ENCODE measurements at regions not wholly inside any gene's neighbourhood (a gene's known extent, or its start where the extent isn't known, plus 50 kb on each side); places are given as distances from the start of the nearest gene placed in this dataset.

DNA sequence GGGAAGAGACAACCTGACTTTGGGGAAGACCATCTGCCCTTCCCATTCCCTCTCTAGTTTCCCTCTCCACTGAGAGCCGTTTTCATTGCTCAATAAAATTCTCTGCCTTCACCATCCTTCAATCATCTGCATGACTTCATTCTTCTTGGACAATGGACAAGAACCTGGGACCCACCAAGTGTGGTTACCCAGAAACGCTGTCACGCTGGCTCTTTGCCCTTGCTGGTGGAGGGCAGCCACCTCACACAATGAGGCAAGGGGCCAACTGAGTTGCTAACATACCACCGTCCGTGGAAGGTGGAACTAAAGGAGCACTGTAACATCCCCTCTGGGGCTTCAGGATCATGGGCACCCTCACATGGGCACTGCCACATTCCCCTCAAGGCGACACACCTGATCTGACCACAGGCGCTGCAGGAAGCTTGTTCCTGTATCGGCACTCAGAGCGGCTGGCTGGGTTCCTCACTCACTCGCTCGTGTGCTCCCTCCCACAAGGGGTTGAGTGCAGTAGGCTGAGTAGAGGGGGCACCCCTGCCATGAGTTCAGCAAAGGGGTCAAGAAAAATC is 652.4 kb downstream of the PLPP3 start:
- DNase-seq (no peak), ATAC-seq (no peak)
- Histone ChIP-seq H4K20me1 (ENCODE audit: low read length) (no peaks in the 10 kb centered on the region), H3K9me2 (replicated peaks; ENCODE audit: low read length) (no peaks in the 10 kb centered on the region), H2AFZ (ENCODE audit: low read length) (no peak overlapping the region), H3K4me2 (ENCODE audit: low read length) (no peak overlapping the region), H3K4me3 (ENCODE audit: low read length) (no peak overlapping the region), H3K27me3 (ENCODE audit: low read length) (no peaks in the 10 kb centered on the region), H3K79me2 (ENCODE audit: low read length) (no peaks in the 10 kb centered on the region), H3K9ac (ENCODE audit: low read length) (no peak overlapping the region), H3K9me3 (ENCODE audit: low read length) (no peaks in the 10 kb centered on the region), H3F3A (ENCODE audit: low read length, unreplicated experiment) (no peaks in the 10 kb centered on the region), H3K36me3 (ENCODE audit: low read depth, low read length) (no peaks in the 10 kb centered on the region), H3K4me1 (ENCODE audit: insufficient read depth, low read length) (no peaks in the 10 kb centered on the region), H3K27ac (ENCODE audit: low read length) (no peak overlapping the region)
- no TSS peak for BruUV-seq (replicated peaks)
- POLR2A ChIA-PET (ENCODE audit: unreplicated experiment): no interaction called here
- intact Hi-C loops (cut with micrococcal nuclease): no loop called here
- TF ChIP-seq EZH2 (IDR thresholded peaks at IDR 0.05; ENCODE audit: low read length, unreplicated experiment) (no peak), EZH2phosphoT487 (IDR thresholded peaks at IDR 0.05; ENCODE audit: borderline replicate concordance, low read length) (no peak)
- TF ChIP-seq, protein P1, sequence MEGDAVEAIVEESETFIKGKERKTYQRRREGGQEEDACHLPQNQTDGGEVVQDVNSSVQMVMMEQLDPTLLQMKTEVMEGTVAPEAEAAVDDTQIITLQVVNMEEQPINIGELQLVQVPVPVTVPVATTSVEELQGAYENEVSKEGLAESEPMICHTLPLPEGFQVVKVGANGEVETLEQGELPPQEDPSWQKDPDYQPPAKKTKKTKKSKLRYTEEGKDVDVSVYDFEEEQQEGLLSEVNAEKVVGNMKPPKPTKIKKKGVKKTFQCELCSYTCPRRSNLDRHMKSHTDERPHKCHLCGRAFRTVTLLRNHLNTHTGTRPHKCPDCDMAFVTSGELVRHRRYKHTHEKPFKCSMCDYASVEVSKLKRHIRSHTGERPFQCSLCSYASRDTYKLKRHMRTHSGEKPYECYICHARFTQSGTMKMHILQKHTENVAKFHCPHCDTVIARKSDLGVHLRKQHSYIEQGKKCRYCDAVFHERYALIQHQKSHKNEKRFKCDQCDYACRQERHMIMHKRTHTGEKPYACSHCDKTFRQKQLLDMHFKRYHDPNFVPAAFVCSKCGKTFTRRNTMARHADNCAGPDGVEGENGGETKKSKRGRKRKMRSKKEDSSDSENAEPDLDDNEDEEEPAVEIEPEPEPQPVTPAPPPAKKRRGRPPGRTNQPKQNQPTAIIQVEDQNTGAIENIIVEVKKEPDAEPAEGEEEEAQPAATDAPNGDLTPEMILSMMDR (conservative IDR thresholded peaks at IDR 0.05; ENCODE audit: low read depth, low read length): no peak
- CTCF ChIA-PET: no interaction called here

DNA sequence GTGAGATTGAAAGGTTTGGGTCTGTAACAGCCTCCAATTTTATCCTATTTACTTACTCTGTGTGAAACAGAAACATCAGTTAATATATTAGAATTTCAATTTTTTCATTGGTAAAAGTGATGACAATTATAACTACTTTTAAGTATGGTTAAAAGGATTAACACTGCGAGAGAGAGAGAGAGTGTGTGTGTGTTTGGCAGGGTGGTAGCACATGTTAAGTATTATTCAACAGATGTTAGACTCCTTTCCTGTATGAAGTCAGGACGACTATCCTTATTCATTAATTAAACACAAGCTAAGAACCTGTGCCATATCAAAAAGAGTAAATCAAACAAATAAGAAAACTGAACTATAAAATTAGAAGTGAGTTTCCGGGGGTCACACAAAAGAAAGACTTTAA is 662.5 kb downstream of the PLPP3 start:
- CTCF ChIA-PET: no interaction called here
- no TSS peak for BruUV-seq (replicated peaks)
- no peaks in the 10 kb centered on the region for H3K9me3 ChIP-seq (ENCODE audit: low read length)

GRCh38 chr1:55916481-55916880 is 662.9 kb downstream of the PLPP3 start:
- Histone ChIP-seq H3K27me3 (ENCODE audit: low read length) (no peaks in the 10 kb centered on the region), H3K79me2 (ENCODE audit: low read length) (no peaks in the 10 kb centered on the region), H3K4me3 (ENCODE audit: low read length) (no peak overlapping the region), H3F3A (ENCODE audit: low read length, unreplicated experiment) (no peaks in the 10 kb centered on the region), H2AFZ (ENCODE audit: low read length) (no peak overlapping the region; the same call in 1 of the 2 replicates), H3K4me1 (ENCODE audit: insufficient read depth, low read length) (peaks cover 3% of the 10 kb centered on the region; the same call in 1 of the 2 replicates), H3K9me3 (ENCODE audit: low read length) (no peaks in the 10 kb centered on the region), H3K9me2 (replicated peaks; ENCODE audit: low read length) (no peaks in the 10 kb centered on the region), H3K36me3 (ENCODE audit: low read depth, low read length) (no peaks in the 10 kb centered on the region), H3K4me2 (ENCODE audit: low read length) (no peak overlapping the region), H4K20me1 (ENCODE audit: low read length) (no peaks in the 10 kb centered on the region), H3K27ac (ENCODE audit: low read length) (no peak overlapping the region), H3K9ac (ENCODE audit: low read length) (no peak overlapping the region)
- no peak for ATAC-seq
- ChIA-PET POLR2A (ENCODE audit: unreplicated experiment) (no interaction called here), CTCF (no interaction called here)
- intact Hi-C loops (cut with micrococcal nuclease): no loop called here
- TF ChIP-seq, protein P1 (conservative IDR thresholded peaks at IDR 0.05; ENCODE audit: low read depth, low read length): no peak
- no peak for TF ChIP-seq EZH2 (IDR thresholded peaks at IDR 0.05; ENCODE audit: low read length, unreplicated experiment)
- no peak for TF ChIP-seq EZH2phosphoT487 (IDR thresholded peaks at IDR 0.05; ENCODE audit: borderline replicate concordance, low read length)
- BruUV-seq (replicated peaks): no TSS peak
- DNase-seq: peak; percentile 51

More for the DNA sequence above, 662.5 kb downstream of the PLPP3 start:
- Histone ChIP-seq H3K27ac (ENCODE audit: low read length) (no peak overlapping the region), H2AFZ (ENCODE audit: low read length) (no peak overlapping the region; the same call in 1 of the 2 replicates), H3K4me1 (ENCODE audit: insufficient read depth, low read length) (peaks cover 3% of the 10 kb centered on the region; the same call in 1 of the 2 replicates), H3K36me3 (ENCODE audit: low read depth, low read length) (no peaks in the 10 kb centered on the region), H3K79me2 (ENCODE audit: low read length) (no peaks in the 10 kb centered on the region), H3K4me2 (ENCODE audit: low read length) (no peak overlapping the region), H3K9ac (ENCODE audit: low read length) (no peak overlapping the region), H3F3A (ENCODE audit: low read length, unreplicated experiment) (no peaks in the 10 kb centered on the region), H4K20me1 (ENCODE audit: low read length) (no peaks in the 10 kb centered on the region), H3K27me3 (ENCODE audit: low read length) (no peaks in the 10 kb centered on the region), H3K4me3 (ENCODE audit: low read length) (no peak overlapping the region), H3K9me2 (replicated peaks; ENCODE audit: low read length) (no peaks in the 10 kb centered on the region)
- TF ChIP-seq, protein P1 (conservative IDR thresholded peaks at IDR 0.05; ENCODE audit: low read depth, low read length): no peak
- TF ChIP-seq EZH2phosphoT487 (IDR thresholded peaks at IDR 0.05; ENCODE audit: borderline replicate concordance, low read length): no peak
- TF ChIP-seq EZH2 (IDR thresholded peaks at IDR 0.05; ENCODE audit: low read length, unreplicated experiment): no peak
- intact Hi-C loops (cut with micrococcal nuclease): no loop called here
- no peak for ATAC-seq
- DNase-seq: no peak
- POLR2A ChIA-PET (ENCODE audit: unreplicated experiment): no interaction called here
